ENCODE measurements at regions not wholly inside any gene's neighbourhood (a gene's known extent, or its start where the extent isn't known, plus 50 kb on each side); places are given as distances from the start of the nearest gene placed in this dataset.
"Not testable (repeated sequence)": the region's sequence is repeated elsewhere in the genome, so short reads cannot be mapped to it uniquely, and the experiment has no call there.

- CTCF ChIA-PET: interaction anchor here (0.6 kb wide), 1 partner anchor 128 kb away, joined by 4 read pairs; no protein-coding TSS in a partner anchor
- TF ChIP-seq CTCF (IDR thresholded peaks at IDR 0.05; ENCODE audit: unreplicated experiment): no peak
- BruUV-seq (replicated peaks): no TSS peak
- Mint-ChIP-seq H3K27ac (ENCODE audit: unreplicated experiment) (no peak overlapping the region), H3K36me3 (ENCODE audit: insufficient read depth, unreplicated experiment) (no peaks in the 10 kb centered on the region), H3K4me3 (ENCODE audit: low read depth, unreplicated experiment) (no peak overlapping the region), H3K27me3 (ENCODE audit: unreplicated experiment) (no peaks in the 10 kb centered on the region), H3K4me1 (ENCODE audit: low read depth, unreplicated experiment) (peaks cover 18% of the 10 kb centered on the region), H3K9me3 (ENCODE audit: low read depth, unreplicated experiment) (no peaks in the 10 kb centered on the region)
- no peak for DNase-seq
- intact Hi-C loops (cut with micrococcal nuclease; ENCODE audit: unreplicated experiment): no loop called here
Observed at GRCh38 chr3:24006-24405, 172.6 kb upstream of the CHL1 start.

- no peaks in the 10 kb centered on the region for H3K36me3 Mint-ChIP-seq (ENCODE audit: insufficient read depth, unreplicated experiment)
- intact Hi-C loops (cut with micrococcal nuclease; ENCODE audit: unreplicated experiment): no loop called here
- peaks cover 4% of the 10 kb centered on the region for H3K9me3 Mint-ChIP-seq (ENCODE audit: low read depth, unreplicated experiment)
- CTCF ChIA-PET: no interaction called here
- no TSS peak for BruUV-seq (replicated peaks)
- TF ChIP-seq CTCF (IDR thresholded peaks at IDR 0.05; ENCODE audit: unreplicated experiment): no peak
- peaks cover 29% of the 10 kb centered on the region for H3K4me1 Mint-ChIP-seq (ENCODE audit: low read depth, unreplicated experiment)
- no peak overlapping the region for H3K27ac Mint-ChIP-seq (ENCODE audit: unreplicated experiment)
- no peaks in the 10 kb centered on the region for H3K27me3 Mint-ChIP-seq (ENCODE audit: unreplicated experiment)
- no peak for DNase-seq
- H3K4me3 Mint-ChIP-seq (ENCODE audit: low read depth, unreplicated experiment): no peak overlapping the region
Observed at GRCh38 chr3:25056-25455, 171.5 kb upstream of the CHL1 start.

GRCh38 chr3:35985-36384, 160.6 kb upstream of the CHL1 start:
- H3K4me3 Mint-ChIP-seq (ENCODE audit: low read depth, unreplicated experiment): not testable (repeated sequence)

GRCh38 chr3:42871-43744, 153.5 kb upstream of the CHL1 start:
- H3K27me3 Mint-ChIP-seq (ENCODE audit: unreplicated experiment); BruUV-seq (replicated peaks); H3K27ac Mint-ChIP-seq (ENCODE audit: unreplicated experiment); H3K4me1 Mint-ChIP-seq (ENCODE audit: low read depth, unreplicated experiment); DNase-seq; H3K9me3 Mint-ChIP-seq (ENCODE audit: low read depth, unreplicated experiment); H3K36me3 Mint-ChIP-seq (ENCODE audit: insufficient read depth, unreplicated experiment); H3K4me3 Mint-ChIP-seq (ENCODE audit: low read depth, unreplicated experiment): not testable (repeated sequence)
- CTCF ChIA-PET: interaction anchor here (1.4 to 3.1 kb wide), 2 partner anchors 165 to 311 kb away, joined by 3 to 43 read pairs; no protein-coding TSS in a partner anchor
- intact Hi-C loops (cut with micrococcal nuclease; ENCODE audit: unreplicated experiment): loop anchor here (1.0 kb wide), 2 partner anchors 311 to 334 kb away; no protein-coding TSS in a partner anchor

More at GRCh38 chr3:35985-36384, 160.6 kb upstream of the CHL1 start:
- H3K27ac Mint-ChIP-seq (ENCODE audit: unreplicated experiment); H3K9me3 Mint-ChIP-seq (ENCODE audit: low read depth, unreplicated experiment); BruUV-seq (replicated peaks); H3K4me1 Mint-ChIP-seq (ENCODE audit: low read depth, unreplicated experiment); H3K36me3 Mint-ChIP-seq (ENCODE audit: insufficient read depth, unreplicated experiment); intact Hi-C loops (cut with micrococcal nuclease; ENCODE audit: unreplicated experiment); DNase-seq; H3K27me3 Mint-ChIP-seq (ENCODE audit: unreplicated experiment); CTCF ChIA-PET: not testable (repeated sequence)

- BruUV-seq (replicated peaks): no TSS peak
- intact Hi-C loops (cut with micrococcal nuclease; ENCODE audit: unreplicated experiment): no loop called here
- TF ChIP-seq CTCF (IDR thresholded peaks at IDR 0.05; ENCODE audit: unreplicated experiment): no peak
- CTCF ChIA-PET: no interaction called here
- Mint-ChIP-seq H3K4me3 (ENCODE audit: low read depth, unreplicated experiment) (no peak overlapping the region), H3K9me3 (ENCODE audit: low read depth, unreplicated experiment) (no peaks in the 10 kb centered on the region), H3K36me3 (ENCODE audit: insufficient read depth, unreplicated experiment) (no peaks in the 10 kb centered on the region), H3K4me1 (ENCODE audit: low read depth, unreplicated experiment) (peaks cover 7% of the 10 kb centered on the region), H3K27me3 (ENCODE audit: unreplicated experiment) (no peaks in the 10 kb centered on the region), H3K27ac (ENCODE audit: unreplicated experiment) (no peak overlapping the region)
- DNase-seq: no peak
Observed at GRCh38 chr3:44028-44676, 152.4 kb upstream of the CHL1 start.

GRCh38 chr3:44941-45340, 151.6 kb upstream of the CHL1 start:
- H3K4me3 Mint-ChIP-seq (ENCODE audit: low read depth, unreplicated experiment); intact Hi-C loops (cut with micrococcal nuclease; ENCODE audit: unreplicated experiment); H3K27me3 Mint-ChIP-seq (ENCODE audit: unreplicated experiment); H3K27ac Mint-ChIP-seq (ENCODE audit: unreplicated experiment); H3K4me1 Mint-ChIP-seq (ENCODE audit: low read depth, unreplicated experiment); CTCF ChIA-PET; DNase-seq; H3K9me3 Mint-ChIP-seq (ENCODE audit: low read depth, unreplicated experiment); H3K36me3 Mint-ChIP-seq (ENCODE audit: insufficient read depth, unreplicated experiment); BruUV-seq (replicated peaks): not testable (repeated sequence)

Measured in Calu3 (cell line).